Spleen (tissue), 11 donors: ENCODE measurements at regions not wholly inside any gene's neighbourhood (a gene's known extent, or its start where the extent isn't known, plus 50 kb on each side); places are given as distances from the start of the nearest gene placed in this dataset.

ENCODE experiments used
- DNase-seq: peaks from one replicate; pipeline ENCODE4 v3.0.0-alpha.2; 2020
- H3K27ac ChIP-seq, 8 donors: fragments of 200-600 bp; sonication (generic) in 7 of 8; 1 replicate in 4 of 8; 2 replicates in 4 of 8; pipeline versions ENCODE4 v1.5.0 to v1.8.0; 2016 to 2021; ENCODE audit warnings: inconsistent platforms in 4 of 8, mild to moderate bottlenecking in 4 of 8, moderate library complexity in 1 of 8
- H3K27me3 ChIP-seq, 7 donors: fragments of 200-600 bp; sonication (generic) in 6 of 7; replicated peaks in 1 of 7; 1 replicate in 4 of 7; 2 replicates in 3 of 7; pipeline versions ENCODE4 v1.5.0 to v1.8.0; 2016 to 2021; ENCODE audit warnings: inconsistent platforms in 3 of 7, mild to moderate bottlenecking in 1 of 7
- H3K36me3 ChIP-seq, 6 donors: fragments of 200-600 bp; sonication (generic) in 5 of 6; 1 replicate in 4 of 6; 2 replicates in 2 of 6; pipeline versions ENCODE4 v1.5.0 to v1.8.0; 2016 to 2021; ENCODE audit warnings: inconsistent platforms in 2 of 6
- H3K4me1 ChIP-seq, 6 donors: fragments of 200-600 bp; sonication (generic) in 5 of 6; 1 replicate in 3 of 6; 2 replicates in 3 of 6; pipeline versions ENCODE4 v1.5.0 to v1.8.0; 2016 to 2021; ENCODE audit warnings: inconsistent platforms in 3 of 6
- H3K4me3 ChIP-seq, 8 donors: fragments of 200-600 bp; sonication (generic) in 7 of 8; 1 replicate in 4 of 8; 2 replicates in 4 of 8; pipeline versions ENCODE4 v1.5.0 to v1.8.0; 2016 to 2021; ENCODE audit warnings: inconsistent platforms in 4 of 8, mild to moderate bottlenecking in 4 of 8, moderate library complexity in 2 of 8
- H3K9me3 ChIP-seq, 8 donors: fragments of 200-600 bp; sonication (generic) in 7 of 8; 1 replicate in 4 of 8; 2 replicates in 4 of 8; pipeline versions ENCODE4 v1.5.0 to v1.8.0; 2016 to 2021; ENCODE audit warnings: inconsistent platforms in 4 of 8
- CTCF ChIP-seq, 11 experiments: fragments of 200-600 bp in 7 of 11; fragments of 450-650 bp in 4 of 11; sonication (generic) in 4 of 11; IDR thresholded peaks in 8 of 11; conservative IDR thresholded peaks in 3 of 11; 1 replicate in 7 of 11; 2 replicates in 4 of 11; pipeline versions ENCODE4 v1.4.0 to v1.8.0; 2016 to 2021; ENCODE audit warnings: antibody characterized with exemption in 11 of 11, inconsistent platforms in 4 of 11, mild to moderate bottlenecking in 1 of 11
- POLR2A ChIP-seq, 3 donors: fragments of 450-650 bp; IDR thresholded peaks; one replicate each; pipeline ENCODE4 v1.5.1; 2017; ENCODE audit warnings: antibody characterized with exemption in 3 of 3, mild to moderate bottlenecking in 1 of 3
- POLR2AphosphoS5 ChIP-seq, 3 donors: sonication (generic); formaldehyde crosslinking; IDR thresholded peaks; one replicate each; pipeline ENCODE4 v1.5.1; 2017; ENCODE audit warnings: antibody characterized with exemption in 3 of 3
- WGBS, 5 donors: extraction: QIAGEN DNeasy Blood & Tissue Kit in 3 of 5; methylation state at CpG; one replicate each; pipeline versions ENCODE4 v1.1.5 to v1.1.7; 2013 to 2018; 5-methylcytosine and 5-hydroxymethylcytosine counted together
- intact Hi-C: fragments of 100-400 bp; cut with DNase I; formaldehyde crosslinking; loops from one replicate; pipeline ENCODE4 v1.15.0; 2023; ENCODE audit warnings: low total_unique reads
- donor health status: healthy with polysubstance abuse.
- donor health status: DM: no; HTN: no; CAD: no; lungs with moderate emphysema.
- donor health status: DM: no; HTN: no; CAD: no.
- donor health status: Bipolar disorder and iron deficiency.
- donor health status: healthy.
- donor health status: DM: no; HTN: no; CAD: no.
- donor health status: DM: yes; HTN: yes; CAD: no.

DNA sequence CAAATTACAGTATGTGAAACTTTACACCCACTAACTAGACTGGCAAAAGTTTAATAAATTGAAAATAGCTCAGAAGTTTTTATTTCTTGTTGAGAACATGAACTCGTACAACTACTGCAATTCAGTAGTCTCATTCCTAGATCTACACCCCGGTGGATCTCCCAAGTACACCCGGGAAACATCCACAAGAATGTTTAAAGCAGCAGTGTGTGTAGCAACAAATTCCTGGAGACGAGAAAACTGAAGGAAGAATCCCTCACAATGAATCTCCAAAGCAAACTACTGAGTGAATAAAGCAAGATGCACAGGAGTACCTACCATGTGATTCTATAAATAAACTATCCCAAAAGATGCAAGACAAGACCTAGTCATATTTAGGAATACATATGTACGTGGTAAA lies 954.0 kb upstream of the MAP3K7 start:
- H3K36me3 ChIP-seq = no peaks in the 10 kb centered on the region
- intact Hi-C loops = no loop called here
- no peaks in the 10 kb centered on the region for H3K27me3 ChIP-seq

DNA sequence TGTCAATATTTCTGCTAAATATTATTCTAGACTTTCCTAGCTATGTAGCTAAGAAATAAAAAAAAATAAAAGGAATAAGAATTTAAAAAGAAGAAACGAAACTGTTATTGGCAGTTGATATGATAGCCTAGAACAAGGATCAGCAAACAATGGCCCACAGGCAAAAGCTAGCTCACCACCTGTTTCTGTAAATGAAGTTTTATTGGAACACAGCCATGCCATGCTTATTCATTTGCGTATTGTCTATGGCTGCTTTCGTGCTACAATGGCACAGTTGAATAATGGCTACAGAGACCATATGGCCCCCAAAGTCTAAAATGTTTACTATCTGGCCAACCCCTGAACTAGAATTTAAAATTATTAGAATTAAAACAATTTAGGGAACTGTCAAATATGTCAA lies 952.6 kb upstream of the MAP3K7 start:
- Histone ChIP-seq H3K9me3 (peaks cover 0 to 8% (median 0%) of the 10 kb centered on the region in 8 donors), H3K4me3 (no peak overlapping the region), H3K27ac (no peak overlapping the region), H3K27me3 (no peaks in the 10 kb centered on the region), H3K4me1 (no peaks in the 10 kb centered on the region), H3K36me3 (no peaks in the 10 kb centered on the region)
- intact Hi-C loops = no loop called here
- DNase-seq = no peak
- TF ChIP-seq POLR2A (IDR thresholded peaks at IDR 0.05) (no peak), CTCF (IDR thresholded peaks at IDR 0.05 in 8 of 11, conservative IDR thresholded peaks at IDR 0.05 in 3 of 11) (no peak), POLR2AphosphoS5 (IDR thresholded peaks at IDR 0.05) (no peak)
- 53 to 75% (median 74%) methylated on average over 3 of the region's 3 CpGs for WGBS, 5 donors

More for the DNA sequence above, 954.0 kb upstream of the MAP3K7 start:
- TF ChIP-seq POLR2AphosphoS5 (IDR thresholded peaks at IDR 0.05) (no peak), POLR2A (IDR thresholded peaks at IDR 0.05) (no peak), CTCF (IDR thresholded peaks at IDR 0.05 in 8 of 11, conservative IDR thresholded peaks at IDR 0.05 in 3 of 11) (no peak)
- H3K9me3 ChIP-seq = peaks cover 0 to 8% (median 0%) of the 10 kb centered on the region in 8 donors
- H3K4me1 ChIP-seq = no peaks in the 10 kb centered on the region
- WGBS, 5 donors = 69 to 81% (median 81%) methylated on average over 5 of the region's 5 CpGs
- no peak for DNase-seq
- no peak overlapping the region for H3K4me3 ChIP-seq
- no peak overlapping the region for H3K27ac ChIP-seq

DNA sequence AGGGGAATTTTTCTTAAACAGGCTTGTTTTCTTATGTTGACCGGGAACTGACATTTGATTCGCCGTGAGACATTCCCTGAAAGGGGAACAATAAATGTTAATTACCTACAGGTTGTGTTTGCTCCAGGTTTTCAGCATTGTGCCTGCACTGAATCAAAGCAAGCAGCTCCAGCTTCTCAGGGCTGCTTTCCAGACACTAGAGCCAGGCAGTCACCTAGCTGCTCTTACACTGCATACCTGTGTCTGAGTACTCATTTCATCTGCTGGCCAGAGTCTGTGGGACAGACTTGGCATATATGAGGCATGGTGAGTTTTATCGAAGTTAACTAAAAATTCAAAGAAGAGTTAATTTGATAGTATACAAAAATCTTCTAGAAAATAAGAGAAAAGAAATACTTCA lies 951.8 kb upstream of the MAP3K7 start:
- H3K27me3 ChIP-seq = no peaks in the 10 kb centered on the region
- no peak for DNase-seq
- H3K4me3 ChIP-seq = no peak overlapping the region
- no peaks in the 10 kb centered on the region for H3K36me3 ChIP-seq
- no peaks in the 10 kb centered on the region for H3K4me1 ChIP-seq
- peaks cover 0 to 8% (median 0%) of the 10 kb centered on the region in 8 donors for H3K9me3 ChIP-seq
- intact Hi-C loops = no loop called here
- whole genome bisulfite sequencing, 5 donors = 66 to 72% (median 70%) methylated on average over 4 of the region's 4 CpGs
- H3K27ac ChIP-seq = no peak overlapping the region
- TF ChIP-seq POLR2AphosphoS5 (IDR thresholded peaks at IDR 0.05) = no peak
- no peak for TF ChIP-seq CTCF (IDR thresholded peaks at IDR 0.05 in 8 of 11, conservative IDR thresholded peaks at IDR 0.05 in 3 of 11)
- TF ChIP-seq POLR2A (IDR thresholded peaks at IDR 0.05) = no peak

DNA sequence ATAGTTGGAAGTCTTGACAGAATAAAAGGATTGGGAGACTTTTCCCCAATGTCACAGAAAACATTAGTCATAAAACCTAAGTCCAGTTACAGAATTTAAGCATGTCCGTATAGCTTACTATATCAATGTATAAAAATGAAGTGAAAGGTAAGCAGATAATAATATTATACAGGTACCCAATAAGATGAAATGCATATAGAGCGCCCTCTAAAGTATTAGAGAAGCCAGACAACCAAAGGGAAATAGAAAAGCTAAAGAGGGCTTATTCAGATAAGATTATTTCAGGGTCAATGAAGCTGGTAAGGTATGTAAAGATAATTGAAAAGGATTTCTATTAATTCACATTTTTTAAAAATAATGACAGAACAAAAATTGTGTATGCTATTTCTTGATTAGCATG lies 947.7 kb upstream of the MAP3K7 start:
- WGBS, 5 donors = 59 to 77% (median 67%) methylated on average over 2 of the region's 2 CpGs
- intact Hi-C loops = no loop called here
- peaks cover 0 to 8% (median 0%) of the 10 kb centered on the region in 8 donors for H3K9me3 ChIP-seq
- no peaks in the 10 kb centered on the region for H3K4me1 ChIP-seq
- no peaks in the 10 kb centered on the region for H3K36me3 ChIP-seq
- TF ChIP-seq CTCF (IDR thresholded peaks at IDR 0.05 in 8 of 11, conservative IDR thresholded peaks at IDR 0.05 in 3 of 11) (no peak), POLR2A (IDR thresholded peaks at IDR 0.05) (no peak), POLR2AphosphoS5 (IDR thresholded peaks at IDR 0.05) (no peak)
- no peak for DNase-seq
- H3K27ac ChIP-seq = no peak overlapping the region
- no peak overlapping the region for H3K4me3 ChIP-seq
- no peaks in the 10 kb centered on the region for H3K27me3 ChIP-seq
